Cardiac fibroblast (primary cell): ENCODE measurements at regions not wholly inside any gene's neighbourhood (a gene's known extent, or its start where the extent isn't known, plus 50 kb on each side); places are given as distances from the start of the nearest gene placed in this dataset.

Source experiments
- DNase-seq, 2 donors: peaks; one replicate each; pipeline versions ENCODE4 v3.0.0 to v3.0.0-alpha.2; 2010; ENCODE audit warnings: low read depth in 2 of 2
- H3K4me3 ChIP-seq, 2 donors: replicated peaks in 1 of 2; 1 replicate in 1 of 2; 2 replicates in 1 of 2; pipeline ENCODE4 v1.5.1; 2011; ENCODE audit warnings: low read depth in 2 of 2, low read length in 2 of 2, mild to moderate bottlenecking in 2 of 2, moderate library complexity in 1 of 2
- CTCF ChIP-seq: IDR thresholded peaks from one replicate; pipeline ENCODE4 v1.5.1; 2011; ENCODE audit warnings: low read depth, mild to moderate bottlenecking, low read length, inconsistent platforms

- no peak for TF ChIP-seq CTCF
- no peak for DNase-seq
- H3K4me3 ChIP-seq, result no peak overlapping the region
Measured at GRCh38 chr12:74431801-74432200, 105.8 kb upstream of the ATXN7L3B start.

- DNase-seq, result no peak
- H3K4me3 ChIP-seq, result no peak overlapping the region
- no peak for TF ChIP-seq CTCF
Measured at GRCh38 chr12:74440469-74440868, 97.2 kb upstream of the ATXN7L3B start.

- DNase-seq, result no peak
- no peak for TF ChIP-seq CTCF
Measured at GRCh38 chr12:74441872-74442271, 95.8 kb upstream of the ATXN7L3B start.

GRCh38 chr12:74446466-74446865 lies 91.2 kb upstream of the ATXN7L3B start:
- DNase-seq, result no peak
- no peak overlapping the region for H3K4me3 ChIP-seq
- TF ChIP-seq CTCF, result no peak

More at GRCh38 chr12:74441872-74442271, 95.8 kb upstream of the ATXN7L3B start:
- H3K4me3 ChIP-seq, result no peak overlapping the region

GRCh38 chr12:74449872-74450271 lies 87.8 kb upstream of the ATXN7L3B start:
- TF ChIP-seq CTCF, result no peak
- DNase-seq, result peak in 1 of 2 donors; percentile 10
- H3K4me3 ChIP-seq, result no peak overlapping the region

- TF ChIP-seq CTCF, result no peak
- H3K4me3 ChIP-seq, result no peak overlapping the region
- no peak for DNase-seq
Measured at GRCh38 chr12:74454109-74454508, 83.5 kb upstream of the ATXN7L3B start.

GRCh38 chr12:74455429-74455828 lies 82.2 kb upstream of the ATXN7L3B start:
- TF ChIP-seq CTCF, result no peak
- no peak overlapping the region for H3K4me3 ChIP-seq
- no peak for DNase-seq
